Glomerular visceral epithelial cell (primary cell): ENCODE measurements at regions not wholly inside any gene's neighbourhood (a gene's known extent, or its start where the extent isn't known, plus 50 kb on each side); places are given as distances from the start of the nearest gene placed in this dataset.
"Not testable (repeated sequence)": the region's sequence is repeated elsewhere in the genome, so short reads cannot be mapped to it uniquely, and the experiment has no call there.

Experiments
- DNase-seq: peaks from one replicate; pipeline ENCODE4 v3.0.0-alpha.2; 2016; ENCODE audit errors: extremely low spot score

- DNase-seq = no peak
Observed at GRCh38 chr6:101013612-101014195, 132.6 kb upstream of the ASCC3 start.

GRCh38 chr6:101015541-101015940 lies 134.4 kb upstream of the ASCC3 start:
- DNase-seq = no peak

- DNase-seq = no peak
Observed at GRCh38 chr6:101016163-101016562, 135.0 kb upstream of the ASCC3 start.

- no peak for DNase-seq
Observed at GRCh38 chr6:101018157-101018556, 137.0 kb upstream of the ASCC3 start.

- DNase-seq = no peak
Observed at GRCh38 chr6:101021504-101021903, 140.4 kb upstream of the ASCC3 start.

- no peak for DNase-seq
Observed at GRCh38 chr6:101042966-101043365, 161.8 kb upstream of the ASCC3 start.

- no peak for DNase-seq
Observed at GRCh38 chr6:101058296-101058695, 177.2 kb upstream of the ASCC3 start.

GRCh38 chr6:101066481-101066880 lies 185.4 kb upstream of the ASCC3 start:
- no peak for DNase-seq

- no peak for DNase-seq
Observed at GRCh38 chr6:101069191-101069795, 188.2 kb upstream of the ASCC3 start.

GRCh38 chr6:101070044-101070608 lies 189.0 kb upstream of the ASCC3 start:
- DNase-seq = no peak

- no peak for DNase-seq
Observed at GRCh38 chr6:101077344-101077743, 196.2 kb upstream of the ASCC3 start.

GRCh38 chr6:101079696-101080270 lies 198.7 kb upstream of the ASCC3 start:
- no peak for DNase-seq

- DNase-seq = no peak
Observed at GRCh38 chr6:101080597-101080996, 199.5 kb upstream of the ASCC3 start.

- DNase-seq = peak; percentile 4
Observed at GRCh38 chr6:101083533-101084175, 202.5 kb upstream of the ASCC3 start.

- DNase-seq = no peak
Observed at GRCh38 chr6:101085327-101085726, 204.2 kb upstream of the ASCC3 start.

GRCh38 chr6:101086473-101086872 lies 205.3 kb upstream of the ASCC3 start:
- DNase-seq = no peak

- DNase-seq = no peak
Observed at GRCh38 chr6:101088594-101088993, 207.5 kb upstream of the ASCC3 start.

GRCh38 chr6:101089640-101090039 lies 208.5 kb upstream of the ASCC3 start:
- no peak for DNase-seq

- no peak for DNase-seq
Observed at GRCh38 chr6:101090281-101090680, 209.2 kb upstream of the ASCC3 start.

- DNase-seq = not testable (repeated sequence)
Observed at GRCh38 chr6:101098605-101099004, 217.5 kb upstream of the ASCC3 start.

- DNase-seq = no peak
Observed at GRCh38 chr6:101102702-101103101, 221.6 kb upstream of the ASCC3 start.

GRCh38 chr6:101108286-101108685 lies 227.2 kb upstream of the ASCC3 start:
- DNase-seq = no peak

GRCh38 chr6:101110814-101111213 lies 229.7 kb upstream of the ASCC3 start:
- DNase-seq = no peak
